ENCODE measurements at regions not wholly inside any gene's neighbourhood (a gene's known extent, or its start where the extent isn't known, plus 50 kb on each side); places are given as distances from the start of the nearest gene placed in this dataset.

GRCh38 chr2:19472391-19472978, 114.1 kb upstream of the OSR1 start:
- no peak for DNase-seq (ENCODE audit: missing footprints)
- intact Hi-C loops (cut with DNase I) = no loop called here
- no peak for ATAC-seq

DNA sequence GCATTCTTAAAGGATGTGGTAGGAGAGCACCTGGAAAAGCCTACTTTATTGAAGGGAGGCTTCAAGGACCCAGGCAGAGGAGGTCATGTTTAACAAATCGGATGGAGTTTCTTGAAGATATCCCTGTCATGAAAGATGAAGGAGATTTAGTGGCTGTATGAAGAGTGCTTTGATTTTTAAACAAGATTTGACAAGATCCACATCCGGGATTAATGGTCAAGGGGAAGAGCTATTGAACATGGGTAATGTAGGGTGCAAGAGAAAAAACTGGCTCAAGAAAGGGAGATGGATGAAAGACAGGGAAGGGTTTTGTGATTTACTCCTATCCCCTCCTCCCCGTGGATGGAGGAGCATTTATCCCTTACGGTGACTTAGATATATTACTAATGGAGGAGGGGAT, 113.1 kb upstream of the OSR1 start:
- intact Hi-C loops (cut with DNase I) = no loop called here
- ATAC-seq (no peak), DNase-seq (ENCODE audit: missing footprints) (no peak)

DNA sequence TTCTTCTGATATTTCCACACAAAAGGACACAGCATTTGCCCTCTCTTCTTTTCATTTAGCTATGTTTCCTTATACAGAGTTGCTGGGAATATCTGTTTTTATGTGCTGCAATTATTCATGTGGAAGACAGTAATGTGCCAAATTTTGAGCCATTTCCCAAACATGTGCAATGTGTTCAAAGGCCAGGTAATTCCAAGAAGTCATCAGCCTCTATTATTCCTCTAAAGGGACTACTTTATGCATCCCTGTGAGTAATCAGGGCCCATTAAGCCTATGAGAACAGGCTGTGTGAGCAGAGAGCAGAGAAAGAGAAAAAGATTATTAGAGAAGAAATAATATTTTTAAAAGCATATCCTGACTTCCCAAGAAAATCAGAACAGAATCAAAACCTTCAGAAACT, 107.6 kb upstream of the OSR1 start:
- ATAC-seq = no peak
- intact Hi-C loops (cut with DNase I) = no loop called here
- no peak for DNase-seq (ENCODE audit: missing footprints)

DNA sequence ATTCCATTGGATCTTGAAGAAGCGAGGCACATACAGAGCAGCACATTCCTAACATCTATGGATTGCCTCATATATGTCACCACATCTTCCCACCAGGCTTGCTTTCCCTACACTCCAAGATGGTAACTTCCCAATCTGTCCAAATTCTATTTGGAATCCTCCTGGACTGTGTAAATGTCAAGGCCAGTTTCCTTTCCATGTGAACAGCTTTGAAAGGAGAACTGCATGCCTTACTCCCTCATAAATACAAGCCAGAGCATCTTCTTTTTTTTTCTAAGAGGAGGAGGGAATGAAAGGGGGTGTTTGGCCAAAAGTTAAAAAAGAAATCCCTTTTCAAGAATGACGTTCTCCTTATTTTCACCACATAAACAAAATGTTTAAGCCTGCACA, 103.8 kb upstream of the OSR1 start:
- ATAC-seq = no peak
- DNase-seq (ENCODE audit: missing footprints) = no peak
- intact Hi-C loops (cut with DNase I) = no loop called here

- no peak for ATAC-seq
- intact Hi-C loops (cut with DNase I) = no loop called here
Measured at GRCh38 chr2:19461504-19462255, 103.3 kb upstream of the OSR1 start.

DNA sequence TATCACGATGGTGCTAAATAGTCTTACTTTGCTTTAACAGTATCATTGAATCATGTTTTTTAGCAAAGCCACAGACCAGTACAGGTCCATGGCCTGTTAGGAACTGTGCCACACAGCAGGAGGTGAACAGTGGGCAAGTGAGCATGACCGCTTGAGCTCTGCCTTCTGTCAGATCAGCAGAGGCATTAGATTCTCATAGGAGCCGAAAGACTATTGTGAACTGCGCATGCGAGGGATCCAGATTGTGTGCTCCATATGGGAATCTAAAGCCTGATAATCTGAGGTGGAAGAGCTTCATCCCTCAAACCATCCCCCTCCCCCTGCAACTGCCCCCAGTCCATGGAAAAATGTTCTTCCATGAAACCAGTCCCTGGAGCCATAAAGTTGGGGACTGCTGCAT, 102.3 kb upstream of the OSR1 start:
- DNase-seq (ENCODE audit: missing footprints) = no peak
- ATAC-seq = no peak
- intact Hi-C loops (cut with DNase I) = no loop called here

More at GRCh38 chr2:19461504-19462255, 103.3 kb upstream of the OSR1 start:
- no peak for DNase-seq (ENCODE audit: missing footprints)

DNA sequence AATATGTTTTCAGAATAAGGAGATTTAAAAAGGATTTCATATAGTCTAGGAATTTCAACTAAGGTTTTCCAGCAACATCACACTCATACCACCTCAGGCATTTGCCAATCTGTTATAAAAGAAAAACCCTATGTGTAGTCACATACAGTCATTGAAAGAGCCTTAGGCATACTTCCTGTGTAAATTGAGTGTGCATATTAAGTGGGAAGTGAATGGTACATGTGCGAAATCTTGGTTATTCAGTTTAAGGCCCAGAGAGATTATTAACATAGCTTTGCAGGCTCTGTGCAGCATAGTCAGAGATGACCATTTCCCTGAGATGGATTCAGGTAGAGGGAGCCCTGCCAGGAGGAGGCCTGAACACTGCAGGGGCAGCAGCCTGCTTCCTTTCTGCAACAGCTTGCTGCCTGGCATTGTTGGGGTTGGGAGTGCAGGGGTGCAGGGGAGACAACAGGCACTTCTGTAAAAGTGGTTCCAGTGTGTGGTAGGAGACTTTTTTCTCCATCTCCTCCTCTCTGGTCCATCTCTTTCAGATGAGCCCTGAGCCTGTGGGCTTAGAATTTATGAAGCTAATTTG, 100.1 kb upstream of the OSR1 start:
- no peak for DNase-seq (ENCODE audit: missing footprints)
- ATAC-seq = no peak
- intact Hi-C loops (cut with DNase I) = no loop called here

DNA sequence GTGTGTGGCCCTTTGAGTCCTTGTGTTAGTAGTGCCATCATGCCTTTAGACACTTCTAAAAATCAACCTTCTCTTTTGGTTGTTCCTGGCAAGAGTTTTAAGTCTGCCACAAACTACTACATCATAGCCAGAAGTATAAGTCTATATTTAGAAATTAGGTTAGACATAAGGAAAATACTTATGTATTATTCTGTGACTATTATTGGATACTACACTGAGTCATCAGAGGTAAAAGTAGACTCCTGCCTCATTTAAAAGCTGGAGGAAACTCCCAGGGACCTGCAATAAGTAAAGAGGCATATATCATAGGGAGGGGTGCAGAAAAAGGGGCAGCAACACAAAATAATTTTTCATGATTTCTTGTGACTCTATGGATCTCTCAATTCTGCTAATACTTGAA, 99.4 kb upstream of the OSR1 start:
- ATAC-seq (no peak), DNase-seq (ENCODE audit: missing footprints) (no peak)
- intact Hi-C loops (cut with DNase I) = no loop called here

- ATAC-seq = no peak
- DNase-seq (ENCODE audit: missing footprints) = no peak
- intact Hi-C loops (cut with DNase I) = no loop called here
Measured at GRCh38 chr2:19456705-19457309, 98.4 kb upstream of the OSR1 start.

GRCh38 chr2:19454125-19454524, 95.7 kb upstream of the OSR1 start:
- ATAC-seq = no peak
- DNase-seq (ENCODE audit: missing footprints) = no peak
- intact Hi-C loops (cut with DNase I) = no loop called here

GRCh38 chr2:19442731-19443130, 84.3 kb upstream of the OSR1 start:
- intact Hi-C loops (cut with DNase I) = no loop called here
- ATAC-seq (no peak), DNase-seq (ENCODE audit: missing footprints) (no peak)

- DNase-seq (ENCODE audit: missing footprints) = no peak
- no peak for ATAC-seq
- intact Hi-C loops (cut with DNase I) = no loop called here
Measured at GRCh38 chr2:19439081-19439480, 80.7 kb upstream of the OSR1 start.

GRCh38 chr2:19435815-19436214, 77.4 kb upstream of the OSR1 start:
- no peak for DNase-seq (ENCODE audit: missing footprints)
- intact Hi-C loops (cut with DNase I) = no loop called here
- no peak for ATAC-seq

GRCh38 chr2:19434413-19434812, 76.0 kb upstream of the OSR1 start:
- ATAC-seq (no peak), DNase-seq (ENCODE audit: missing footprints) (no peak)
- intact Hi-C loops (cut with DNase I) = no loop called here

DNA sequence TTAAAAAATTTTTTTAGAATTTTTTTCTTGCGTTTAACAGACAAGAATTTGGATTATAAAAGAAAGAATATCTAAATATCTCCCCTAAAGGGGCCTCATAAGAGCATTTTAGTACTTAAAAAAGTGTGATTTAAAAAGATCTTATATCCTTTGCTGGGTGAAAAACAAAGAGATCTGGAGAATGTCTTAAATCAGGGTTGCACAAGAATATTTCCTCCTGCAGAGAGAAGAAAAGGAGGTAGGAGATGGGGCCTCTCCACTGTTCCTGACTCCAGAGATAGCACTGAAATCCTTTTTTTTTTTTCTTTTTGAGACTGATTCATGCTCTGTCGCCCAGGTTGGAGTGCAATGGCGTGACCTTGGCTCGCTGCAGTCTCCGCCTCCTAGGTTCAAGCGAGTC, 68.5 kb upstream of the OSR1 start:
- intact Hi-C loops (cut with DNase I) = no loop called here

GRCh38 chr2:19426144-19426543, 67.7 kb upstream of the OSR1 start:
- ATAC-seq = no peak
- no peak for DNase-seq (ENCODE audit: missing footprints)
- intact Hi-C loops (cut with DNase I) = no loop called here

More for the DNA sequence above, 68.5 kb upstream of the OSR1 start:
- ATAC-seq (no peak), DNase-seq (ENCODE audit: missing footprints) (no peak)

DNA sequence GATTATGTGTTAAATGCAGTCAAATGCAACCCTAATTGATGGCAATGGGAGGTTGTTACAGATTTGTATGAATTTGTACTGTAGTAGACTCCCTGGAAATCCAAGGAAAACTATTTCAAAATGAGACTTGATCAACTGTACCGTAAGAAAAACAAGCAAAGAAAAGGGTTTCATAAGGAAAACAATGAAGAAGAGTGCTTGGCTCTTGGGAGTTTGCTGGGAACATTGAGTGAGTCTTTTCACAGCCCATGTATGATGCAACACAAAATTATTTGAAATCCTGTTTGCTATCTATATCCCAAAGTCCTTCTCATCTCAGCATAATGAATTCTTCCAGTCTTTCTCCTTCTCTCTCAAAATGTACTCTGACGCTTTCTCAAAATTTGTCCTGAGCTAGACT, 67.0 kb upstream of the OSR1 start:
- no peak for DNase-seq (ENCODE audit: missing footprints)
- ATAC-seq = peak; percentile 70
- intact Hi-C loops (cut with DNase I) = no loop called here

DNA sequence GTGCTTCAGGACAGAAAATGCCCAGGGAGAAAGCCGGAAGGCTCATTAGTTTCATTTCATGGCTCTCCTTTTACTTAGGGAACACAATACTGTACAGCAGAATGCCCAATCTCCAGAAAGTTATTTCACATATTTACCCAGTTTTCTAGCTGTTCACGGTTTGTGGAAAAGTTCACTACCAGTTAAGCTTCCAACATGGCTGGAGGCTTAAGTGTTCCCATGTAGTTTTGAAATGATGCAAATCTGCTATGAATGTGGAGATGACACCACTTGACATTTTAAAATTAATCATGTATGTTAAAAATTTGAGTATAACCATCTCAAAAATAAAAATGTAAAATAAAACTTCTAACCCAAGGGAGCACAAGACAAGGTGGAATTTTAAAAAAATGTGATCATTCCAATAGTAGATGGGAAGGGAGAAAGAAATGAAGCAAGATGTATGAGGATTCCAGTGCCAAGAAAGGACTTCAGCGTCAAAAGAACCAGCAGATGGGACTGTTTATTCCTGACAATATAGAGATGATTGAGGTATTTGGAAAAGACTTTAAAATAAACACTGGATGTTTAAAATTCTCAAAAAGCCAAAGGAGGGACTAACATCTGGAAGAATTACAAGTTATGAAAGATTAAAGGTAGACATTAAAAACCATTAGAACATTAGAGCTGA, 60.9 kb upstream of the OSR1 start:
- ATAC-seq (no peak), DNase-seq (ENCODE audit: missing footprints) (no peak)
- intact Hi-C loops (cut with DNase I) = no loop called here

DNA sequence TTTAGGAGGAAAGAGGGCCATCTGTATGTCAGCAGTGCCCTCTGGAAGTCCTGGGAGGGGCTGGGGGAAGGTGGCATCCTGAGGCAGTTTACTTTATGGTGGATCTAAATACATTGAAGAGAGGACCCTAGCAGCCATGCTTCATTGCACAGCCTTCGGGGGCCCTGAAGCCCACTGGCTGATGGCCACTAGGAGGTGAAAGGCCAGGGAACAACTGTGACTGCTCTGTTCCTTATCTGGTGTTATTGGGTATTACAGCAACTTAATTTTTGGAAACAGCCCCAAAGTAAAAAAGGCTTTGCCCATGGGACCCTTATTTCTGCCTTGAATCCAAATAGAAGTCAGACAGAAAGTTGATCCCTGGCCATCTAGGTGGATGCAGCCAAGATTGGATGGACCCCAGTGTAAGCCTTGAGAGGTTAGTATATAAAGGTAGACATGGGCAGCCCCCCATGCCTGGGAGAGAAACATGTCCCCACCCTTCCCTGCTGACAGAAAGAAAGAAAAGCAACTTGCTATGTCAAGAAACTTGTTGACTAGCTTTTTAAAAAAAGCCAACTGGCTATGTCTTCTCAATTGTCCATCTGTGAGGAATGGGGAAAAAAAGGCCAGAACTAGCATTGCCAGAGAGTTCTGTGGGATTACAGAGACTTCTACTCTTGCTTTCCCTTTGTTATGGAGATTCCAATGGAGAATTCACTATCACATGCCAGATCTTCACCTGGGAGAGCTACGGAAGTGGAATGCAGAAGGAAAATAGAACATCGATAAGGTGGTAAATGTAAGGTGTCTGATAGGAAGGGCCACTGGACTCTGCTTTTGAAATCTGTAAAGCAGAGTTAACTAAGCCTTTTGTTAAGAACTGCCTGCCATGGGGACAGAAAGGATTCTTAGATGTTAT, 58.6 kb upstream of the OSR1 start:
- intact Hi-C loops (cut with DNase I) = no loop called here
- no peak for DNase-seq (ENCODE audit: missing footprints)
- ATAC-seq = peak; percentile 93

Data from Right ventricle myocardium inferior (tissue), 1 donor.